Caco-2 (cell line): ENCODE measurements at regions not wholly inside any gene's neighbourhood (a gene's known extent, or its start where the extent isn't known, plus 50 kb on each side); places are given as distances from the start of the nearest gene placed in this dataset.

Source experiments
- BruUV-seq: library from RNA; stranded (reverse); fragments of 400-500 nt; replicated peaks from 2 replicates; lab custom pipeline; 2021; lab: Mats Ljungman, UMichigan
- CTCF ChIA-PET: fragments of 300-600 bp; sonication (Branson Sonifier 250); formaldehyde crosslinking; loops from one replicate; lab custom pipeline; 2022; ENCODE audit warnings: antibody characterized with exemption; lab: Charles Lee
- POLR2A ChIA-PET: fragments of 300-600 bp; sonication (Branson Sonifier 250); formaldehyde crosslinking; loops from one replicate; lab custom pipeline; 2022; ENCODE audit warnings: antibody characterized with exemption; lab: Charles Lee
- DNase-seq, 2 experiments: peaks; one replicate each; pipeline versions ENCODE4 v3.0.0 to v3.0.0-alpha.2; 2020 to 2022
- H3K27me3 ChIP-seq: replicated peaks from 2 replicates; pipeline ENCODE4 v1.6.0; 2011; ENCODE audit warnings: low read length; ENCODE audit not compliant: control insufficient read depth, insufficient read depth
- H3K36me3 ChIP-seq: 2 replicates; pipeline ENCODE4 v1.5.1; 2011; ENCODE audit warnings: low read length; ENCODE audit not compliant: control insufficient read depth, insufficient read depth
- H3K4me1 ChIP-seq: fragments of 250-450 bp; sonication (Bioruptor Pico); 2 replicates; pipeline ENCODE4 v1.5.1; 2020; ENCODE audit warnings: mild to moderate bottlenecking
- H3K4me3 ChIP-seq: 2 replicates; pipeline ENCODE4 v1.5.1; 2011; ENCODE audit warnings: low read depth, mild to moderate bottlenecking, control low read depth, low read length
- H3K9me3 ChIP-seq: fragments of 250-450 bp; sonication (Bioruptor Pico); 2 replicates; pipeline ENCODE4 v1.5.1; 2020; ENCODE audit warnings: mild to moderate bottlenecking, moderate library complexity
- H3K27ac Mint-ChIP-seq: one replicate; pipeline ENCODE4 v1.8.0; 2022; ENCODE audit warnings: mixed read lengths; ENCODE audit not compliant: unreplicated experiment
- H3K27me3 Mint-ChIP-seq: one replicate; pipeline ENCODE4 v1.8.0; 2022; ENCODE audit warnings: mixed read lengths; ENCODE audit not compliant: insufficient read depth, unreplicated experiment
- H3K36me3 Mint-ChIP-seq: one replicate; pipeline ENCODE4 v1.8.0; 2022; ENCODE audit warnings: mild to moderate bottlenecking, mixed read lengths; ENCODE audit not compliant: insufficient read depth, unreplicated experiment
- H3K4me1 Mint-ChIP-seq: one replicate; pipeline ENCODE4 v1.8.0; 2022; ENCODE audit warnings: low read depth, mixed read lengths; ENCODE audit not compliant: unreplicated experiment
- H3K4me3 Mint-ChIP-seq: one replicate; pipeline ENCODE4 v1.8.0; 2022; ENCODE audit warnings: mild to moderate bottlenecking, moderate library complexity, mixed read lengths; ENCODE audit not compliant: unreplicated experiment
- H3K9me3 Mint-ChIP-seq: one replicate; pipeline ENCODE4 v1.8.0; 2022; ENCODE audit warnings: mixed read lengths; ENCODE audit not compliant: unreplicated experiment
- intact Hi-C: fragments of 100-400 bp; cut with micrococcal nuclease; formaldehyde crosslinking; loops from one replicate; pipeline ENCODE4 v1.10.0; 2022; ENCODE audit not compliant: unreplicated experiment
- TF ChIP-seq, protein P1 (sequence below), 2 experiments: fragments of 200-600 bp in 1 of 2; IDR thresholded peaks; 1 replicate in 1 of 2; 2 replicates in 1 of 2; pipeline versions ENCODE4 v1.5.1 to v1.8.0; 2011 to 2022; ENCODE audit warnings: antibody characterized with exemption in 1 of 2, control low read depth in 1 of 2, inconsistent platforms in 1 of 2, low read depth in 1 of 2, low read length in 1 of 2, mild to moderate bottlenecking in 1 of 2, moderate library complexity in 1 of 2; ENCODE audit not compliant: insufficient read depth in 1 of 2, severe bottlenecking in 1 of 2, unreplicated experiment in 1 of 2

DNA sequence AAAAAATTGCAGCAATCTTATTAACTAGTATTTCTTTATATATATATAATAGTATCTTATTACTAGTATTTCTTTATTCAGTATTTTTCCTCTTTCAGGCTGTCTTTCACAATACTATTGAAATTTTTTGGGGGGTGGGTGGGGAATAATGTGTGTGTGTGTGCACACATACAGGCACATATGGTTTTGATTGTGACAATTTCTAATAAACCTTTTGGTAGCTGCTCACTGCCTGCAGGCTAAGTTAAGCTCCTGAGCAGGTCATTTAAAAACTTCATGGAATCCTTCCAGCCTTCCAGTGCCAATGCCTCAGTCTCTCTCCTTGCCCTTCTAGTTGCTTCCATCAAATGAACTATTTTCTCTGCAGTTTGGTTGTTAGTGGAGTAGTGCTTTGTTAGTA is 490.1 kb downstream of the PCNX1 start:
- Histone ChIP-seq H3K36me3 (no peaks in the 10 kb centered on the region), H3K9me3 (no peaks in the 10 kb centered on the region), H3K27me3 (no peaks in the 10 kb centered on the region), H3K4me1 (0 out of 2 replicates have a peak, but pooled peaks cover 8% of the 10 kb centered on the region), H3K4me3 (no peak overlapping the region)
- ChIA-PET CTCF (no interaction called here), POLR2A (no interaction called here)
- DNase-seq: no peak
- peaks cover 13% of the 10 kb centered on the region for H3K36me3 Mint-ChIP-seq
- H3K9me3 Mint-ChIP-seq: no peaks in the 10 kb centered on the region
- no peak overlapping the region for H3K27ac Mint-ChIP-seq
- BruUV-seq: no TSS peak
- H3K27me3 Mint-ChIP-seq: no peaks in the 10 kb centered on the region
- intact Hi-C loops: no loop called here
- H3K4me1 Mint-ChIP-seq: peaks cover 18% of the 10 kb centered on the region
- H3K4me3 Mint-ChIP-seq: no peak overlapping the region
- TF ChIP-seq, protein P1, sequence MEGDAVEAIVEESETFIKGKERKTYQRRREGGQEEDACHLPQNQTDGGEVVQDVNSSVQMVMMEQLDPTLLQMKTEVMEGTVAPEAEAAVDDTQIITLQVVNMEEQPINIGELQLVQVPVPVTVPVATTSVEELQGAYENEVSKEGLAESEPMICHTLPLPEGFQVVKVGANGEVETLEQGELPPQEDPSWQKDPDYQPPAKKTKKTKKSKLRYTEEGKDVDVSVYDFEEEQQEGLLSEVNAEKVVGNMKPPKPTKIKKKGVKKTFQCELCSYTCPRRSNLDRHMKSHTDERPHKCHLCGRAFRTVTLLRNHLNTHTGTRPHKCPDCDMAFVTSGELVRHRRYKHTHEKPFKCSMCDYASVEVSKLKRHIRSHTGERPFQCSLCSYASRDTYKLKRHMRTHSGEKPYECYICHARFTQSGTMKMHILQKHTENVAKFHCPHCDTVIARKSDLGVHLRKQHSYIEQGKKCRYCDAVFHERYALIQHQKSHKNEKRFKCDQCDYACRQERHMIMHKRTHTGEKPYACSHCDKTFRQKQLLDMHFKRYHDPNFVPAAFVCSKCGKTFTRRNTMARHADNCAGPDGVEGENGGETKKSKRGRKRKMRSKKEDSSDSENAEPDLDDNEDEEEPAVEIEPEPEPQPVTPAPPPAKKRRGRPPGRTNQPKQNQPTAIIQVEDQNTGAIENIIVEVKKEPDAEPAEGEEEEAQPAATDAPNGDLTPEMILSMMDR (IDR thresholded peaks at IDR 0.05; ENCODE audit: insufficient read depth in 1 of 2, low read depth in 1 of 2, low read length in 1 of 2, severe bottlenecking in 1 of 2, unreplicated experiment in 1 of 2): no peak

- intact Hi-C loops: no loop called here
- H3K4me1 ChIP-seq: 0 out of 2 replicates have a peak, but pooled peaks cover 8% of the 10 kb centered on the region
- Mint-ChIP-seq H3K27ac (no peak overlapping the region), H3K4me1 (peaks cover 18% of the 10 kb centered on the region), H3K27me3 (no peaks in the 10 kb centered on the region), H3K9me3 (no peaks in the 10 kb centered on the region), H3K4me3 (no peak overlapping the region), H3K36me3 (peaks cover 13% of the 10 kb centered on the region)
- POLR2A ChIA-PET: no interaction called here
- CTCF ChIA-PET: no interaction called here
- H3K27me3 ChIP-seq: no peaks in the 10 kb centered on the region
- no TSS peak for BruUV-seq
- no peak for DNase-seq
- no peak overlapping the region for H3K4me3 ChIP-seq
- no peaks in the 10 kb centered on the region for H3K36me3 ChIP-seq
- TF ChIP-seq, protein P1 (IDR thresholded peaks at IDR 0.05; ENCODE audit: insufficient read depth in 1 of 2, low read depth in 1 of 2, low read length in 1 of 2, severe bottlenecking in 1 of 2, unreplicated experiment in 1 of 2): no peak
- H3K9me3 ChIP-seq: no peaks in the 10 kb centered on the region
These were observed 491.2 kb downstream of the PCNX1 start for GRCh38 chr14:71398450-71398849.

DNA sequence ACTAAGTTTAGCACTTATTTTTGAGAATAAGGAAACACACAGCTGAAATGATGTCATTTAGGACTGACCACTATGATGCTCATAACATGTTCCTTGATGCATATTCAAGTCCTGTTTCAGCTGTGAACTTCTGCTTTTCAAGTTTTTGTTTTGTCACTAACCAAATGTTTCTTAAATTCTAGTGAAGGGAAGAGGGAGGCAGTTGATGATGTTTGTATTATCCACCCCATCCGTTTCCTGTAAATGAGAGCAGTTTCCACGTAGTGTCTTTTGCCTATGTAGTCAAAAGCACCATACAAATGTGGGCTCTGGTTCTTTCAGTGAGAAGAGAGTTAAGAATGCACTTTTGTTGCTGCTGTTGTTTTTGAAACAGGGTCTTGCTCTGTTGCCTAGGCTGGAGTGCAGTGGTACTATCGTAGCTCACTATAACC is 491.8 kb downstream of the PCNX1 start:
- Mint-ChIP-seq H3K27ac (no peak overlapping the region), H3K9me3 (no peaks in the 10 kb centered on the region), H3K4me1 (peaks cover 18% of the 10 kb centered on the region), H3K27me3 (no peaks in the 10 kb centered on the region), H3K36me3 (peaks cover 13% of the 10 kb centered on the region), H3K4me3 (no peak overlapping the region)
- CTCF ChIA-PET: interaction anchor here (0.6 kb wide), 1 partner anchor 416 kb away, joined by 4 read pairs; no protein-coding TSS in a partner anchor
- H3K9me3 ChIP-seq: no peaks in the 10 kb centered on the region
- TF ChIP-seq, protein P1 (IDR thresholded peaks at IDR 0.05; ENCODE audit: insufficient read depth in 1 of 2, low read depth in 1 of 2, low read length in 1 of 2, severe bottlenecking in 1 of 2, unreplicated experiment in 1 of 2): no peak
- H3K36me3 ChIP-seq: no peaks in the 10 kb centered on the region
- BruUV-seq: no TSS peak
- no peaks in the 10 kb centered on the region for H3K27me3 ChIP-seq
- no peak overlapping the region for H3K4me3 ChIP-seq
- POLR2A ChIA-PET: no interaction called here
- 0 out of 2 replicates have a peak, but pooled peaks cover 8% of the 10 kb centered on the region for H3K4me1 ChIP-seq
- intact Hi-C loops: no loop called here
- no peak for DNase-seq
